Type B pancreatic cell (in vitro differentiated cells): ENCODE measurements at regions not wholly inside any gene's neighbourhood (a gene's known extent, or its start where the extent isn't known, plus 50 kb on each side); places are given as distances from the start of the nearest gene placed in this dataset.

Experiments used
- DNase-seq: peaks from one replicate; pipeline ENCODE4 v3.0.0; 2021; ENCODE audit warnings: mixed read lengths; ENCODE audit not compliant: unreplicated experiment; ENCODE audit errors: extremely low spot score
- H3K27ac Mint-ChIP-seq: 2 replicates; pipeline ENCODE4 v1.8.0; 2021; ENCODE audit warnings: mild to moderate bottlenecking, mixed read lengths
- H3K27me3 Mint-ChIP-seq: 2 replicates; pipeline ENCODE4 v1.8.0; 2021; ENCODE audit warnings: mixed read lengths
- H3K36me3 Mint-ChIP-seq: 2 replicates; pipeline ENCODE4 v1.8.0; 2021; ENCODE audit warnings: mixed read lengths
- H3K4me1 Mint-ChIP-seq: one replicate; pipeline ENCODE4 v1.8.0; 2021; ENCODE audit warnings: mixed read lengths; ENCODE audit not compliant: unreplicated experiment
- H3K4me3 Mint-ChIP-seq: 2 replicates; pipeline ENCODE4 v1.8.0; 2021; ENCODE audit warnings: mild to moderate bottlenecking, mixed read lengths
- H3K9me3 Mint-ChIP-seq: 2 replicates; pipeline ENCODE4 v1.8.0; 2021; ENCODE audit warnings: mixed read lengths
- TF ChIP-seq, protein P1 (sequence below): fragments of 200-600 bp; sonication (generic); conservative IDR thresholded peaks from 2 replicates; pipeline ENCODE4 v1.5.0; 2021; ENCODE audit warnings: antibody characterized with exemption, mild to moderate bottlenecking

DNA sequence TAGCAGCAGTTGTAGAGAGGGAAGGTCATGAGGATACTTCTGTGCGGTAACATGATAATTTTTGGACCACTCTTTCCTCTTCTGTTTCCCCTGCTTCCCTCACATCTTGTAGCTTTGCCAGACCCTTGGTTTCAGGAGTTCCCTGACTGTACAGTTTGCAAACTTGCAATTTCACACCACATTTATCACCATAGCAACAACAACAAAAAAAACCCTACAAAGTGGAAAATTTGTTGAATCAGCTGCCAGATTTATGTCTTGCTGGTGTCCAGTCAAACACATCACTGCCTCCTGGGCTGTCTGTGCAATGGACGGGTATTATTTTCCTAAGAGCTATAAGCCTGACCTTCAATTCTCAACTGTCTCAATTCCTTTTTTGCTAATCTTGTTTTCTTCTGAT lies 751.6 kb downstream of the TLR4 start:
- H3K36me3 Mint-ChIP-seq: no peaks in the 10 kb centered on the region
- H3K27me3 Mint-ChIP-seq: no peaks in the 10 kb centered on the region
- DNase-seq: no peak
- no peaks in the 10 kb centered on the region for H3K4me1 Mint-ChIP-seq
- H3K9me3 Mint-ChIP-seq: no peaks in the 10 kb centered on the region
- H3K27ac Mint-ChIP-seq: no peak overlapping the region
- no peak overlapping the region for H3K4me3 Mint-ChIP-seq
- TF ChIP-seq, protein P1, sequence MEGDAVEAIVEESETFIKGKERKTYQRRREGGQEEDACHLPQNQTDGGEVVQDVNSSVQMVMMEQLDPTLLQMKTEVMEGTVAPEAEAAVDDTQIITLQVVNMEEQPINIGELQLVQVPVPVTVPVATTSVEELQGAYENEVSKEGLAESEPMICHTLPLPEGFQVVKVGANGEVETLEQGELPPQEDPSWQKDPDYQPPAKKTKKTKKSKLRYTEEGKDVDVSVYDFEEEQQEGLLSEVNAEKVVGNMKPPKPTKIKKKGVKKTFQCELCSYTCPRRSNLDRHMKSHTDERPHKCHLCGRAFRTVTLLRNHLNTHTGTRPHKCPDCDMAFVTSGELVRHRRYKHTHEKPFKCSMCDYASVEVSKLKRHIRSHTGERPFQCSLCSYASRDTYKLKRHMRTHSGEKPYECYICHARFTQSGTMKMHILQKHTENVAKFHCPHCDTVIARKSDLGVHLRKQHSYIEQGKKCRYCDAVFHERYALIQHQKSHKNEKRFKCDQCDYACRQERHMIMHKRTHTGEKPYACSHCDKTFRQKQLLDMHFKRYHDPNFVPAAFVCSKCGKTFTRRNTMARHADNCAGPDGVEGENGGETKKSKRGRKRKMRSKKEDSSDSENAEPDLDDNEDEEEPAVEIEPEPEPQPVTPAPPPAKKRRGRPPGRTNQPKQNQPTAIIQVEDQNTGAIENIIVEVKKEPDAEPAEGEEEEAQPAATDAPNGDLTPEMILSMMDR: no peak

DNA sequence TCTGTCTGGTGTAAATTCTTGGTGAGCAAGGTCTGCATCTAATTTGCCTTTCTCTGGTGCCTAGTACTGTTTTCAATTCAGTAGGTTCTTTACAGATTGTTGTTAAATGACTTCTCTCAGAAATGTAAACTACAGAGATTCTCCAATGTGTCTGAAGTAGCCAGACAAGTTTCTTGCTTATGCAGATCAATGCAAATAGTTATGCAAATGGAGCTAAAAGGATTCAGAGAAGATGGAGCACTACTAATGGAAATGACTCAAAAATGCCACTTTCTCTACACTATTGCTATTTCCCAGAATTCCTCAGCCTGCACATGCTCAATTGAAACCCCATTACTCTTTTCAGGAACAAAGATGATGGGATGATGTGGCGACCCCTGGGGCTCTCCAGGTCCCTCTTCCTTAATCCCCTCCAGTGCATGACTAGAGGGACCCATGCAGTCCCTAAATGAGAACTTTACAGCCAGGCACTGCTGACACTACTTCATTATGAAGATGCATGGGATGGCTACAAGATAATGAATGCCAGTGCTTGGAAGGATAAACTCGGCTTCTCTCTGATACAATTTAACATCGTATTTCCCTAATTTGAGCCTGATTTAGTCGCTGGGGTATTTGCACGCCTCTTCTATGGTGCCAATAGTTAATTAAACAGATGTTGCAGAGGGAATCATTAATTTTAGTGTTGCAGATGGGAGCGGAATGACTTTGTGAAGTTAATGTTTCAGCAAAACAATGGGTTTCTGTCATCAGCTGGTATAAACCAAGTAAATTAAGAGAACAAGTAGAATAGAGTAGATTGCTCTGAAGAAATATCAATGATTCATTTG lies 753.2 kb downstream of the TLR4 start:
- TF ChIP-seq, protein P1: no peak
- Mint-ChIP-seq H3K4me1 (no peaks in the 10 kb centered on the region), H3K9me3 (no peaks in the 10 kb centered on the region), H3K27me3 (no peaks in the 10 kb centered on the region), H3K36me3 (no peaks in the 10 kb centered on the region), H3K4me3 (no peak overlapping the region), H3K27ac (no peak overlapping the region)
- DNase-seq: no peak

DNA sequence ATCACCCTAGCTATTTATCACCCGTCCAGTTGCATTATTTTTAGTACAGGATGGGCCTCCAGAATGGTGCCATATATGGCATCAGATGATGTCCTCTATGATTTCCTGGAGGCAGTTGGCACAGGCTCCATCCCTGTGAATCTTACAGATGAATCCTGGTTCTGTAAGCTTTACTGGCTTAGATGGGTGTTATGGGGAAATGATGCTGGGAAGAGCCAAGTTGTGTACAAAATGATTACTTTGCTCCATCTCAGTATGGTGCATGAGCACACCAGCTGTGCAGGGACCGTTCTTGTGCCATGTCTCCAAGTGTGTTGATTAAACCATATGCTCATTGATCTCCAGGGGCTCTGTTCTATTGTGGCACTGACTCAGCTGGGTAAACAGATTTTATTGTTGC lies 755.7 kb downstream of the TLR4 start:
- Mint-ChIP-seq H3K9me3 (no peaks in the 10 kb centered on the region), H3K27me3 (no peaks in the 10 kb centered on the region), H3K4me3 (no peak overlapping the region), H3K36me3 (no peaks in the 10 kb centered on the region), H3K27ac (no peak overlapping the region), H3K4me1 (no peaks in the 10 kb centered on the region)
- no peak for DNase-seq
- TF ChIP-seq, protein P1: no peak

GRCh38 chr9:118463419-118463818 lies 759.2 kb downstream of the TLR4 start:
- Mint-ChIP-seq H3K9me3 (no peaks in the 10 kb centered on the region), H3K27ac (no peak overlapping the region), H3K27me3 (no peaks in the 10 kb centered on the region), H3K36me3 (no peaks in the 10 kb centered on the region), H3K4me1 (no peaks in the 10 kb centered on the region), H3K4me3 (no peak overlapping the region)
- DNase-seq: no peak
- TF ChIP-seq, protein P1: no peak

GRCh38 chr9:118473521-118473920 lies 769.3 kb downstream of the TLR4 start:
- TF ChIP-seq, protein P1: no peak

More at GRCh38 chr9:118473521-118473920, 769.3 kb downstream of the TLR4 start:
- Mint-ChIP-seq H3K36me3 (no peaks in the 10 kb centered on the region), H3K4me3 (no peak overlapping the region), H3K4me1 (no peaks in the 10 kb centered on the region), H3K9me3 (no peaks in the 10 kb centered on the region), H3K27me3 (no peaks in the 10 kb centered on the region), H3K27ac (no peak overlapping the region)
- DNase-seq: no peak
